Right lobe of liver (tissue), 6 donors: ENCODE measurements at regions not wholly inside any gene's neighbourhood (a gene's known extent, or its start where the extent isn't known, plus 50 kb on each side); places are given as distances from the start of the nearest gene placed in this dataset.

Experiments
- ATAC-seq, 4 donors: fragments of 200-7000 bp; cut with Tn5 transposase; one replicate each; pipeline ENCODE4 v1.9.1; 2020; ENCODE audit warnings: mild to moderate bottlenecking in 4 of 4, moderate library complexity in 4 of 4
- DNase-seq, 3 donors: peaks; one replicate each; pipeline ENCODE4 v3.0.0-alpha.2; 2020
- H3K27ac ChIP-seq, 3 donors: fragments of 200-600 bp; one replicate each; pipeline ENCODE4 v1.8.0; 2022
- H3K27me3 ChIP-seq, 2 donors: fragments of 200-600 bp; one replicate each; pipeline ENCODE4 v1.8.0; 2022
- H3K36me3 ChIP-seq, 4 donors: fragments of 200-600 bp; sonication (generic) in 1 of 4; one replicate each; pipeline versions ENCODE4 v1.5.1 to v1.8.0; 2017 to 2022; ENCODE audit warnings: control low read depth in 1 of 4
- H3K4me1 ChIP-seq, 4 donors: fragments of 200-600 bp; sonication (generic) in 1 of 4; one replicate each; pipeline versions ENCODE4 v1.5.1 to v1.8.0; 2017 to 2022; ENCODE audit warnings: control low read depth in 1 of 4
- H3K4me3 ChIP-seq, 3 donors: fragments of 200-600 bp; one replicate each; pipeline ENCODE4 v1.8.0; 2022
- H3K9me3 ChIP-seq, 4 donors: fragments of 200-600 bp; sonication (generic) in 1 of 4; one replicate each; pipeline versions ENCODE4 v1.5.1 to v1.8.0; 2017 to 2022; ENCODE audit warnings: control low read depth in 1 of 4
- POLR2A ChIP-seq: fragments of 450-650 bp; IDR thresholded peaks from one replicate; pipeline ENCODE4 v1.6.1; 2017; ENCODE audit warnings: antibody characterized with exemption, mild to moderate bottlenecking
- WGBS: methylation state at CpG from one replicate; pipeline ENCODE4 v1.1.6; 2018; ENCODE audit warnings: low coverage, low lambda C conversion rate; ENCODE audit not compliant: insufficient coverage; ENCODE audit errors: missing lambda C conversion rate; 5-methylcytosine and 5-hydroxymethylcytosine counted together
- intact Hi-C, 2 donors: fragments of 100-400 bp; cut with DNase I; formaldehyde crosslinking; loops; one replicate each; pipeline versions ENCODE4 v1.11.2 to v1.14.1; 2022
- TF ChIP-seq, protein P1 (sequence below), 4 donors: fragments of 200-600 bp in 3 of 4; fragments of 450-650 bp in 1 of 4; IDR thresholded peaks; one replicate each; pipeline versions ENCODE4 v1.5.1 to v1.8.0; 2016 to 2022; ENCODE audit warnings: antibody characterized with exemption in 4 of 4, mild to moderate bottlenecking in 2 of 4
- donor health status: DM: no; HTN: yes; CAD: no.
- donor health status: DM: no; HTN: no; CAD: no.
- donor health status: DM: no; HTN: no; CAD: no.
- donor health status: DM: no; HTN: yes; CAD: no.
- donor health status: DM: no; HTN: yes; CAD: no.

DNA sequence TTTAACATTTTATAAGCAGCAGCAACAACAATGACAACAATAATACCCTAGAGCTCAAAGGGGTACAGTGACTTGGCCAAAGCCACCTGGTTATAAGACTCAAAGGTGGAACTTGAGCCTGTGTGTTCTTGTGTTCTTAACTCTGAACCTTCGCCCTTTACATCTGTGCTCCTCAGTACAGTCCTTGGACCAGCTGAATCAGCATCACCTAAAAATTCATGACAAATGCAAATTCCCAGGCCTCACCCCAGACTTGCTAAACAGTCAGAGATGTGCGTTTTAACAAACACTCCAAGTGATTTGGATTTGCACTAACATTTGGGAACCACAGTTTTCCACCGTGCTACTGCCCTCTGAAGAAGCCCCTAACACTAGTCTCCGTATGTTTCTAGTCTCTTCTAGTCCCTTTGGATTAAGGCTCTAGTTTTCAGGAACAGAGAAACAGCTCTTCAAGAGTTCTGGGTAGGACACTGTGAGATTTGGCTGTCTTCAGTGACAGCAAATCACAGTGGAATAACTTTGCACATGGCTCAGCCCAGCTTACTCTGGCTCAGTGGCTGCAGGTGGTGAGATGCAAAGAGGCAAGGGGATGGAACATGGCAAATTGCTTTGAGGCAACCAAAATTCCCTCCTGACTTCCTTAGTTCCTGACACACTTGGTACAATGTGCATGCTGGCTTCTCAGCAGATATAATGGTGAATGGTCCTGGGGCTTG lies 151.0 kb upstream of the CDH11 start:
- 53% methylated on average over 4 of the region's 4 CpGs for WGBS
- no peak for ATAC-seq
- no peaks in the 10 kb centered on the region for H3K4me1 ChIP-seq

DNA sequence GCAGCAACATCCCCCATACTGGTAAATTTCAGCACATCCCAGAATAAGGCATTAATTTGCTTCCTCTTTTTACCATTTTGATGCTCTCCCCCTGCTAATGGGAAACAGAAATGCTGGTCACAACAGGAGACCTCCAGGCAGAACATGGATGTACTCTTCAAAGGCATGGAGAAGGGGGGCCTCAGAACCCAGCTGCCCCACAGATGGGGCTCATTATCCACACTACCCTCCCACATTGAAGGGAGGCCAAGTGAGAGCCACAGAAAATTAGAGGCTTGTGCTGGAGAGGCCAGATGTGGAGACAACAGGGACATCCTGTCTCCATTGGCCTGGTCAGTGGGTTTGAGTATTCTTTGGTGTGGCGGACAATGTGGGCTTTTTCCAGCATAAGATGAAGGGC lies 150.1 kb upstream of the CDH11 start:
- H3K36me3 ChIP-seq = no peaks in the 10 kb centered on the region
- intact Hi-C loops = no loop called here

More for the DNA sequence above, 151.0 kb upstream of the CDH11 start:
- intact Hi-C loops = no loop called here
- no peaks in the 10 kb centered on the region for H3K36me3 ChIP-seq
- H3K27me3 ChIP-seq = no peaks in the 10 kb centered on the region
- TF ChIP-seq POLR2A = no peak
- TF ChIP-seq, protein P1, sequence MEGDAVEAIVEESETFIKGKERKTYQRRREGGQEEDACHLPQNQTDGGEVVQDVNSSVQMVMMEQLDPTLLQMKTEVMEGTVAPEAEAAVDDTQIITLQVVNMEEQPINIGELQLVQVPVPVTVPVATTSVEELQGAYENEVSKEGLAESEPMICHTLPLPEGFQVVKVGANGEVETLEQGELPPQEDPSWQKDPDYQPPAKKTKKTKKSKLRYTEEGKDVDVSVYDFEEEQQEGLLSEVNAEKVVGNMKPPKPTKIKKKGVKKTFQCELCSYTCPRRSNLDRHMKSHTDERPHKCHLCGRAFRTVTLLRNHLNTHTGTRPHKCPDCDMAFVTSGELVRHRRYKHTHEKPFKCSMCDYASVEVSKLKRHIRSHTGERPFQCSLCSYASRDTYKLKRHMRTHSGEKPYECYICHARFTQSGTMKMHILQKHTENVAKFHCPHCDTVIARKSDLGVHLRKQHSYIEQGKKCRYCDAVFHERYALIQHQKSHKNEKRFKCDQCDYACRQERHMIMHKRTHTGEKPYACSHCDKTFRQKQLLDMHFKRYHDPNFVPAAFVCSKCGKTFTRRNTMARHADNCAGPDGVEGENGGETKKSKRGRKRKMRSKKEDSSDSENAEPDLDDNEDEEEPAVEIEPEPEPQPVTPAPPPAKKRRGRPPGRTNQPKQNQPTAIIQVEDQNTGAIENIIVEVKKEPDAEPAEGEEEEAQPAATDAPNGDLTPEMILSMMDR (IDR thresholded peaks at IDR 0.05) = no peak
- no peak overlapping the region for H3K4me3 ChIP-seq
- H3K27ac ChIP-seq = no peak overlapping the region
- no peaks in the 10 kb centered on the region for H3K9me3 ChIP-seq
- DNase-seq = no peak

GRCh38 chr16:65268331-65268730 lies 146.5 kb upstream of the CDH11 start:
- H3K27me3 ChIP-seq = no peaks in the 10 kb centered on the region
- DNase-seq = no peak
- TF ChIP-seq, protein P1 (IDR thresholded peaks at IDR 0.05) = no peak
- no peak for TF ChIP-seq POLR2A
- 38% methylated on average over 1 of the region's 1 CpG for WGBS
- no peaks in the 10 kb centered on the region for H3K9me3 ChIP-seq
- no peaks in the 10 kb centered on the region for H3K36me3 ChIP-seq
- no peaks in the 10 kb centered on the region for H3K4me1 ChIP-seq
- intact Hi-C loops = no loop called here
- no peak overlapping the region for H3K27ac ChIP-seq
- no peak for ATAC-seq
- H3K4me3 ChIP-seq = no peak overlapping the region

More for the DNA sequence above, 150.1 kb upstream of the CDH11 start:
- H3K4me3 ChIP-seq = no peak overlapping the region
- TF ChIP-seq POLR2A = no peak
- TF ChIP-seq, protein P1 (IDR thresholded peaks at IDR 0.05) = no peak
- no peaks in the 10 kb centered on the region for H3K27me3 ChIP-seq
- no peaks in the 10 kb centered on the region for H3K4me1 ChIP-seq
- ATAC-seq (no peak), DNase-seq (no peak)
- no peak overlapping the region for H3K27ac ChIP-seq
- WGBS = 0% methylated on average over 1 of the region's 1 CpG
- H3K9me3 ChIP-seq = no peaks in the 10 kb centered on the region

DNA sequence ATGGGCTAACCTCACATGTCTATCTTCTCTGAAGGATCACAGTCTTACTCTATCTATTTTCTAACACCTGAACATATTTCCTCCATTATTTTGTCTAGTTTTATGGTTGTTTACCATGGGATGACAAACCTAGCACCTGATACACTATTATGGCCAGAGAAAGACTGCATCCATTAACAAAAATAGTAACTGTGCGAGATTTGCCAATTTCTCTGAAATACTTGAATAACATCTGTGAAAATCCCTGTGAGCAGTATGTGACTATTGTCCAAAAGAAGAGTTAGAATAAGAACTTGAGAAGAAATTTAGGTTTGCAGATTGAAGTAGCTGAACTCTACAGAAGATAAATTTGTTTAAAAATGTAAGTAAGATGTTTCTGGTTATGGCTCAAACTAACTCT lies 142.0 kb upstream of the CDH11 start:
- Histone ChIP-seq H3K4me3 (no peak overlapping the region), H3K36me3 (no peaks in the 10 kb centered on the region), H3K9me3 (peaks cover 0 to 4% (median 2%) of the 10 kb centered on the region in 4 donors), H3K4me1 (no peaks in the 10 kb centered on the region), H3K27ac (no peak overlapping the region), H3K27me3 (no peaks in the 10 kb centered on the region)
- DNase-seq = no peak
- ATAC-seq = no peak
- WGBS = 67% methylated on average over 1 of the region's 1 CpG
- no peak for TF ChIP-seq POLR2A
- TF ChIP-seq, protein P1 (IDR thresholded peaks at IDR 0.05) = no peak
- intact Hi-C loops = no loop called here
